Endometrium (tissue), 2 donors: ENCODE measurements at regions not wholly inside any gene's neighbourhood (a gene's known extent, or its start where the extent isn't known, plus 50 kb on each side); places are given as distances from the start of the nearest gene placed in this dataset.
"Not testable (repeated sequence)": the region's sequence is repeated elsewhere in the genome, so short reads cannot be mapped to it uniquely, and the experiment has no call there.

ENCODE experiments used
- FAIRE-seq: peaks from 2 replicates; lab custom pipeline; 2012; peaks lifted over from hg19 to GRCh38; lab: Jason Lieb, UNC
- donor health status: control.
- donor health status: control.

DNA sequence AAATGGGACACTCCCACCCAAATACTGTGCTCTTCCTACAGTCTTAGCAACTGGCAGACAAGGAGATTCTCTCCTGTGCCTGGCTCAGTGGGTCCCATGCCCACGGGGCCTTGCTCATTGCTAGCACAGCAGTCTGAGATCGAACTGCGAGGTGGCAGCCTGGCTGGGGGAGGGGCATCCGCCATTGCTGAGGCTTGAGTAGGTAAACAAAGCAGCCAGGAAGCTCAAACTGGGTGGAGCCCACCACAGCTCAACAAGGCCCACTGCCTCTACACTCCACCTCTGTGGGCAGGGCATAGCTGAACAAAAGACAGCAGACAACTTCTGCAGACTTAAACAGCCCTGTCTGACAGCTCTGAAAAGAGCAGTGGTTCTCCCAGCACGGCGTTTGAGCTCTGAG lies 174.8 kb downstream of the COL12A1 start:
- FAIRE-seq, result not testable (repeated sequence)

DNA sequence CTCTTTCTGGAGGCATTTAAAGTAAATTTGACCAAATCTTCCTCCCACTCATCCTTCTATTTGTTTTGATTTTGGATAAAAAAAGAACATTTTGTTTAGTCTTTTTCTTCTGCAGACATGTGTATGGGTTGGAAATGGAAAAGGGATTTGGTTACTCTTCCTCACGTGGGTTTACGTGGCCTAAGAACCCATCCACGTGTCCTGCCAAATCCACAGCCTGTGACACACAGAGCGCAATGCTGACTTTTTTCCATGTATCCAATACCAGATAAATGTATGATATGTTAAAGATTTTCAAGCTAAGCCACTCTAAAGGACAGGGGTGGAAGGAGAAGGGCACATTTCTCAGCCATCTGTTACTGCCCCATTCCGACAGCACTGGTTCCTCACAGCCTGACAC lies 176.5 kb downstream of the COL12A1 start:
- FAIRE-seq, result no peak

DNA sequence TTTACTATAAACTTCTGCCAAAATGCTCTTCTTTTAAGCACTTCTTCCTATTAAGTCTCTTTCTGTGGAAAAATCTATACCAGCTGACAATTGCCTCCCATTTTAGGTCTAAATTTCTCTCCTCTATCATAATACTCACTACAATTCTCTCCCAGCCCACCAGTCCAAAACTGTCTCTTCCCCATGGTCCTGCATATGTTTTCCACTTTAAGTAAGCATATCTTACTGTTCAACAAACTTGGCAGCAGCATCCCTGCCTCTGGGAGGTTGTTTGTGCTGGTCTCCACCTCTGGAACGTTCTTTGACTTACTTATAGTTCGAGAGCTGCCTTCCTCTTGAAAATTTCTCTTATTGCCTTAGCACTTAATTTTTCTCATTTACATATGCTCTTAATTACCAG lies 180.5 kb downstream of the COL12A1 start:
- no peak for FAIRE-seq

DNA sequence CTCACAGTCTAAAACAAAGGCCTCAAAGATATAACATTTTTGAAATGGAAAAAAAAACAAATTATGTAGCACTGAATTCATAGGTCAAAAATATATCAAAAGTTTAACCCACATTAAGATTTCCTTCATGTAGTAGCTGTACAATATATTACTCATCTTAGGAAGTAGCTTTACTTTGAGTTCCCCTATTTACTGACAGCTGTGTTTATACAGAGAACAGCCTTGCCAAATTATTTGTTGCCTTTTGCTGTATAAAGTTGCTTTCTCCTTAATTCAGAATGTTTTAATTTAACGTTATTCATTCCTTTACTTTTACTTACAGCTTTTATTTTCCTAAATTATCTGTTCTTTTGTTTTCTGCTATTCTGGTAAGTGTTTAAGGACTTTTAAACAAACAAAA lies 181.0 kb downstream of the COL12A1 start:
- FAIRE-seq, result peak; percentile 29

DNA sequence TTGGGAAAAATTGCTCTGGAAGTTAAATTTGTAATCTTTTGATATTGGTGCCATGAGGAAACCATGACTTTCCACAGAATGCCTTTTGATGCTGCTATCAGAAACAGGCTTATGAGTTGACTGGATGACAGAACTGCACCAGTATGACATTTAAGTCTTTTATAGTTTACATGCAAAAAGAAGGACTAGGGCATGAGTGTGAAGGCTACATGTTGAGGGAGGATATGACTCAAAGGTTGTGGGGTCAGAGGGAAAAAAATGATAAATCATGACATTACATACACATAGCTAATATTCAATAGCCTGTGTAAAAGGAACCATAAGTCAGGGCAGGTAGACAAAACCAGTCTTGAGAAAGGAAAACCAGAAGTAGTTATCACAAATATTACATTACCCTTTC lies 182.2 kb downstream of the COL12A1 start:
- no peak for FAIRE-seq

DNA sequence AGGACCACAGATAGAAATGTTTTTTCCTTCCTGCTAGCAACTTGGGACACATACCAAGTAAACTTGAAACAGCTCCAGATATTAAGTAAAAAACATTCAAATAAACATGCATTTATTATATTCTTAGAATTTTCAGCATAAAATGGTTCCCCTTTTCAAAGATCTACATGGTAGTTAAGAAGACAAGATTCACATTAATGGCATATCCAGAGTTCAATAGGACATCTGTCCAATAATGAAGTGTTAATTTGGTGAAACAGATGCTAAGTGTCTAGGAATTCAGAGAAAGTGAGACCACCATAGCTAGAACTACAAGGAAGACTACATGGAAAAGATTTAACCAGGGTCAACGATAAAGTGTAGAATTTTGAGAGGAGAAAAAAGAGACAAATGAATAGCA lies 184.9 kb downstream of the COL12A1 start:
- FAIRE-seq, result no peak

DNA sequence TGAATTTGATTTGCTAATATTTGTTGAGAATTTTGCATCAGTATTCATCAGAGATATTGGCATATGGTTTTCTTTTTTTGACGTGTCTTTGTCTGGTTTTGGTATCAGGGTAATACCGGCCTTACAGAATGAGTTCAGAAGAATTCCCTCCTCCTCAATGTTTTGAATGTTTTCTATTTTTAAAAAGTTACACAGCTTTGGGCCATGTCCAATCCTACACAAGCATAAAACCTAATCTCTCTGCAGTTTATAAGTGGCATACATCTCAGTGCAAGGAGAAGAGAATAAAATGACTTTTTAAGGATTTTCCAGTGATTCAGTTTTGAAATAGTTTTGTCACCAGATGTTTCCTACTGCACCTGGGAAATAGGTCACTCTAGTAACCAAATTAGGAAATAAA lies 185.5 kb downstream of the COL12A1 start:
- FAIRE-seq, result peak; percentile 57

DNA sequence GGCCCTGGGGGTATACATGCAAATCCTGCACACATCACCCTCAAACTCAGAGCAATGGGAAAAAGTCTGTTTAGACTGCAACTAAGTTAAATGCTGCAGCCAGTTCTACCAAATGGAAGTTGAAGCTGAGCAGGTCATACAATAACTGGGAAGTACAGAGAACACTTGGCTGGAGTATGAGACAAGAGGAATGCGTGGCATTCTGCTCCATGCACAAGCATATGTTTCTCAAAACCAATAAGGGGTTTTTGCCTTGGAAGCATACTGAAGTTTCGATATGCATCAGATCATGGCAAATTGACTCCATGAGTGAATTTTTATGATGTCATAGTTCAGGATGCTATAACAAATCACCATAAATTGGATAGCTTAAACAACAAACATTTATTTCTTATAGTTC lies 193.8 kb downstream of the COL12A1 start:
- no peak for FAIRE-seq

DNA sequence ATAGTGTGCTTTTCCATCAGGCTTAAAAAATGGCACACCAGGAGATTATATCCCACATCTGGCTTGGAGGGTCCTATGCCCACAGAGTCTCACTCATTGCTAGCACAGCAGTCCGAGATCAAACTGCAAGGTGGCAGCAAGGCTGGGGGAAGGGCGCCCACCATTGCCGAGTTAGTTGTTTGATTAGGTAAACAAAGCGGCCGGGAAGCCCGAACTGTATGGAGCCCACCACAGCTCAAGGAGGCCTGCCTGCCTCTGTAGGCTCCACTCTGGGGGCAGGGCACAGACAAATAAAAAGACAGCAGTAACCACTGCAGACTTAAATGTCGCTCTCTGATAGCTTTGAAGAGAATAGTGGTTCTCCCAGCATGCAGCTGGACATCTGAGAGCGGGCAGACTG lies 201.9 kb downstream of the COL12A1 start:
- FAIRE-seq, result not testable (repeated sequence)

DNA sequence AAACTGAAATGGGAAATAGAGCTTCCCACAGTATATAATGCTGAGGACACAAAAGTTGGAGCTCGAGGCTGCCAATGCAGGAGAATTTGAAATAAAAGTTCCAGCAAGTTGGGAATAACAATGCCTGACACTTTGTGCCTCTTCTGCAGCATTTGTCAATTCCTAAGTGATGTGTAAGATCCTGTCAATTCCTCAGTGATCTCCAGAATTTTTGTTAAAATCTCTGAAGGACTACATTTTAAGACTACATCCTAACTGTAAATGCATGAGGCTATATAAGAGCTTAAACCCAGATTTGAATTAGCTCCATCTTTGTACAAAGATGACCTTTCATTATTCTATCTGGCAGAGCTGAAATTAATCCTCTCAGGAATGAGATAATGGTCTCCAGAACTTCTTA lies 208.2 kb downstream of the COL12A1 start:
- FAIRE-seq, result no peak

DNA sequence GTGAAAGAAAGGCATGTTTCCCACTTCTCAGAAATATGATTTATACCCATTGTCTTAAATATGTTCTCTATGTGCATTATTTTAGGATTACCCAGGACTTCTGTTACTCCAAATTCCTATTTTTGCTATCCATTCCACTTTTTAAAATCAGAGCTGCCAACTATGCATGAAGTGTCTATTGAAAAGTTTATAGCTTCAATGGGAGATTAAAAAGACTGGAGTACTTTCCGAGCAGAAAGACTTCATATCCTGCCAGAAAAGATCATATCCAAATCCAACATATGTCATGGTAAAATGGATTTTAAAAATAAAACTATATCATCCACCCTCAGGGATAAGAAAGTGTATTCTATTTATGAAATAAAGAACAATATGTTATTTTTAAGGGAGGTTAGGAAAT lies 212.7 kb downstream of the COL12A1 start:
- FAIRE-seq, result no peak

DNA sequence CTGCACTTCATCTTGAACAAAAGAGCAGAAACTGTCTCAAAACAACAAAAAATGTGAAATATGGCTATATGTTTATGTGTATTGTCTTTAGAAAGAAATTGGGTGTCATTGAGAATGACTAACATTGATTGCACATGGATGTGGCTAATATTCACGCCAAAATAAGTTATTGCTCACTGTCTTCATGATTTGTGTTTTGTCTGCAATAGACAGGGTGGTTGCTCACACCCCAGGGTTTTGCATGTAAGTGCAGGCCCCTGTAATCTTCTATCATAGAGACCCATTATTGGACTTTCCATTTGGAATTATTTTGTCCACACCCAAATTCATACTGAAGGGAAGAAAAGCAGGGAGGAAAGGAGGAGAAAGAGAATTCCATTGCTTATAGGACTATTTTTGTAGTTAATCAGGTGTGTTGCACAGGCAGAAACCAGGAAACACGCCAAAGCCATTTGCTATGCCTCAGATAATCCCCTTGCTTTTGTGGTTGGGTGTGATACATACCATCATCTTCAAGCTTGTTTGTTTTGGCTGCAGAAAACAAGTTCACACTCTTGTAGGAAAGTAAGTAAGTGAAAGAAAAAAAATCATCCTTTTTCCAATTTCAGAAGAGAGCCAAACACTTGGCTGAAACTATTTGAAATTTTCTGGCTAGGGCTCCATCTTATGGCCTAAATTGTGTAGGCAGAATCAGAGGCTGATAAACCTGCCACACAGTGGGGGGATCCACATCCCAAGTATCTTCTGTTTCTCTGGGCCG lies 214.1 kb downstream of the COL12A1 start:
- FAIRE-seq, result no peak

DNA sequence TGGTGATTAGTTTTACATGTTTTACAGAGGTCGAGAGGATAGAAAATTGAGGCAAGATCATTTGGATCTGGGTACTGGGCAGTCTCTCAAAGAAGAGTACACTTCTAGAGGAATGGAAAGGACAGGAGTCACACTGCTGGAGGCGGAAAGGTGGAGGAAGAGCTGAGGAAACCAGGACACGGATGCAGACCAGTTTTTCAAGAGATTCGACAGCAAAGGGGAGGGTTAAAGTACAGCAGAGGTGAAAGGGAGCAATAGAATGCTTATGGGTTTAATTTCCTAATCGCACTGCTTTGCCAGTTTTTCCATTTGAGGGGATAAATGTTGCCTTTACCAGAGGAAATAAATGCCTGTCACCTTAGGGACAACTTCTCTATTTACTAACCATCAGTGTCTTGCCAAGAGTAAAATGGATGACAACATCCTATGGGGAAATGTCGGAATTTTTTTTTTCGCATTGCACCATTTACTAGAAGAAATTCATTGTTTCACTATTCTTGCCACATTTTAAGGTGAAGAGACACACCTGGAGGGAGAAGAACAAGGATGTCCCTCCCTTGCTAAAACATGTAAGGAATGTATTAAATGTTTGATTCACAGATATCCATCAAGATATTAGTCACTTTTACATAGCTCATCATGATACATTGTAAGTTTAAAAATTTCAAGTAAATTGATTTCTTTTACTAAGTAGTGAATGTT lies 226.6 kb downstream of the COL12A1 start:
- no peak for FAIRE-seq

DNA sequence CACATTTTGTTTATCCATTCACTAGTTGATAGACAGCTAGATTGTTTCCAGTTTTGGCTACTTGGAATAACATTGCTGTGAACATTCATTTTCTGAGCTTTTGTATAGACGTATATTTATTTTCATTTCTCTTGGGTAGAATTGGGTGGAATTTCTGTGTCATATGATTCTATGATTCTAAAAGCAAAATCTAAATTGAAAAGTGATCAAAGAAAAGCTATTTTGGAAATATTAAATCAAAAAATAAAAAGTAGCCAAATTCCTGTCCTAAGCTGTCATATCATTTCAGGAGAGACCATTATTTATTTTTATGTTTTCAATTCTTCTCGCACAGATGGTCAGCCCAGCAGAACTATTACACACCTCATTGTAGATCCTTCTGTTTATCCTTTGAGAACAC lies 229.2 kb downstream of the COL12A1 start:
- FAIRE-seq, result peak; percentile 23

DNA sequence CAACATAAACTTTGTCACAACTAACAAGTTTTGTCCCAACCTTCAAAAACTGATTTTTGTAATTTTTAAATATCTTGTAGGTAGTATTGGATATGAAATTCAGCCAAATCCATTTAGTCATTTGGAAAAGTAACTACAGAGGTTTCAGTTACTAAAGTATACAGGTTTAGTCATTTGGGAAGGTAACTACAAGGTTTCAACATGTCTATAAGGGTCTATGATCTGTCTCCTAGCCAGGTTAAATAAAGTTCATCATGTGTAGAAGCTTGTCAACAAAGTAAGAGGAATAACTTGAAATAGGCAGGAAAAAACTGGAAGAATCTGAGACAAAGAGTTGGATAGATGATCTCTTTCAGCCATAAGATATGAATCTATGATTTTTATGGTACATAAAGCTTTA lies 229.8 kb downstream of the COL12A1 start:
- FAIRE-seq, result no peak

DNA sequence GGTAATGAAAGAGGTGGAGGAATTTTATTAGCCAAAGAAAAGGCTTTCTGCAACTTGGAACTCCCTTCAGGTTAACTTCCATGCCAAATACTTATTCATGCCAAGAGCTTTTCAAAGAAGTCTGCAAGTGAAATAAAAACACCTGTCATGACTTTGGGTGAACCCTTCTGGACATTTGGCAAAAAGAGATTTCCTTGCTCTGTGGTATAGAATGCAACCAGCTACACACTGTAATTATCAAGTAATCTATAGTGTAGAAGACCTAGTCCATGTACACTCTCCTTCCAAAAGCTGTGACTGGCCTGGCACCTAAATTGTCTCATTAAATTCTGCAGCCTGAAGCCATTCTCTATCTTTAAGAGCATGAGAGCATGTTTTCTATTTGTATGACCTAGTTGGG lies 232.3 kb downstream of the COL12A1 start:
- no peak for FAIRE-seq

DNA sequence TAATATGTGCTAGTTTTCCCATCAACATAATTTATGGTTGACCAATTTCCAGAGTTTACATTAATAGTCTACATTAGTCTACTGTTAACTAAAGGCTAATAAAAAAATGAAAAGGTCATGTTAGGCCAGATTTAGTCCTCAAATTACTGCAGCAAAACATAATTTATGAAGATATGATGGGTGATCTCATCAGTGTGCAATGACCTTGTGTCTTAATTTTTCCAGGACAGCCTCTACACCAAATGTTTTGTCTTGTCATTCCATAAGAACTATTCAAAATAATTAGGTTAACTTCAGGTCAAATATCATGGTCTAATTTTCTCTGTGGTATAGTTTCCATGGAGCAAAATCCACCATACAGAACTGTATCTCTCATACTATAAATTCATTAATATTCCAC lies 234.2 kb downstream of the COL12A1 start:
- peak; percentile 15 for FAIRE-seq

DNA sequence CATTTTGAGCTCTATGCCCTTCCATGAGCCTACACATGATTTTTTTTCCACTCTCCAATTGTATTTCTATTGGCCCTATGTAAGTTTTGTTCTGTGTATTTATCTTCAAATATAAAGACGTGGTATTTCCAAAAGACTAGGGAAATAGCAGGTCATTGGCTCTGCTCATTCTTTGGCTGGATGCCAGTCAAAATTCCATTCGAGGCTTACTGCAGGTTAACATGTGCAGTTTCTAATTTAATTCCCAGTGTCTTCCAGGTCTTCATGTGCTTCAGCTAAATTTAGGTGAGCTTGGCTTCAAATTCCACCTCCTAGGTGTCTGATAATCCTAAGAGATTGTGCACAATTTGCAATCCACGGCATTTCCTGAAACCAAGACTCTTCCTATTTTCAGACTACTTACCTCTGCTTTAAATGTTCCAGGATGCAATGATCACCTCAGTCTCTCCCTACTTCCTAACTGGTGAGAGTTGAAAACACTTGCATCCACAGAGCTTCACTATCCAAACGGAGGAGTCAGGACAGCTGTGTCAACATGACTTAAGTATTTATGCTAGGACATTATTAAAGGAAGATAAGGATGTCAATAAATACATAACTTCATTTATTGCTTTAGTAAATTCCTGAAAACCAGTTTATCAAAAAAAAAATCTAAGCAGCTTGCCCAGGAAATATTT lies 236.1 kb downstream of the COL12A1 start:
- no peak for FAIRE-seq

DNA sequence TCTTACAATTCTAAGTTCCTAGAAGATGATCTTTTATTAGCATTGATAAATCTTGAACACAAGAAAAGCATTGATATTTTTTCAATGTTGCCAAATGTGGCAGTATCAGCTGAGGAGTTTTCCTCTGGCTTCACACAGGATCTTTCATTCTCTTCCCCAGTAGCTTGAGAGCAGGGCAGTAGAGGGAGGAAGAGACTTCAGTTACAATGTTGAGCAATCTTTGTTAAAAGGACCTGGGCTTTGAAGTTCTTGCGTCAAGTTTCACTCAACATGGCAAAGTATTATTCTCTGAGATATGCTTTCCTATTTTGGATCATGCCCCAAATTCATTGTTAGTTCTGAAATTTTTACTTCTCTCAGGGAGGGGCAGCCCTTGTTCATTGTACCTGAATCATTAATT lies 238.0 kb downstream of the COL12A1 start:
- no peak for FAIRE-seq

DNA sequence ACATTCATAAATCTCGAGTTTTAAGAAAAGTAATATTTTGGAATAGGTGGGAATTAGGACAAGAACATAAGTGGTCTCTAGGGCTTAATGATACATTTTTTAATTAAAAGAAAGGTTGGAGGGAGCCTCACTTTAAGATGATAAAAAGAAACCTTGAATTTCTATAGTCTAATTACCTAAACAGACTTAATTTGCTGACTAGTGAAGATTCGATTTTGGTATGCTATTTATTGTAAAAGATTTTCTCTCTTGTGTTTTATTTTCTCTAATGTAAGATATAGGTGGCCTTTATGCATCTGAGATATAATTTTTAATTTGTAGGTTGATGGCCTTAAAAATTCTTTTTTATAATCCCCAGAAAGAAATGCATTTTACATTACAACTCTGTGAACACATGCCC lies 239.1 kb downstream of the COL12A1 start:
- no peak for FAIRE-seq

DNA sequence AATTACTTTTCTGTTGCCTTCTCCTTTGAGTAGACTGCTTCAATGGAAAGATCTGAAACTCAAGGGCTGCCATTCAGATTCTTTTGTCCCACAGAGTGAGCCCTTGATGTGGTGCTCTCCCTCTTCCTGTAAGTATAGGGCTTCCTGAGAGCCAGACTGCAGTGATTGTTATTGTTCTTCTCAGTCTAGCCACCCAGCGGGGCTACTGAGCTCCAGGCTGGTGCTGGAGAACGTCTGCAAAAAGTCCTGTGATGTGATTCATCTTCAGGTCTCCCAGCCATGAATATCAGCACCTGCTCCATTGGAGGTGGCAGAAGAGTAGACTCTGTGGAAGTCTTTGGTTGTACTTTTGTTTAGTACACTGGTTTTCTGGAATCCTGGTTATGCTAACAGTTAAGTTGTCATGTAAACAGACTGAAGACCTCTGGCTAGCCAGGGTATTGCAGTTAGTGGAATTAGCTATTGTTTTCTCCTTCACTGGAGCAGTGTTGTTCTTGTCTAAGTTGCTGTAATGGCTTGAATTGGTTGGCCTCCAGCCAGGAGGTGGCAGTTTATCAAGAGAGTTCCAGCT lies 240.9 kb downstream of the COL12A1 start:
- FAIRE-seq, result no peak

DNA sequence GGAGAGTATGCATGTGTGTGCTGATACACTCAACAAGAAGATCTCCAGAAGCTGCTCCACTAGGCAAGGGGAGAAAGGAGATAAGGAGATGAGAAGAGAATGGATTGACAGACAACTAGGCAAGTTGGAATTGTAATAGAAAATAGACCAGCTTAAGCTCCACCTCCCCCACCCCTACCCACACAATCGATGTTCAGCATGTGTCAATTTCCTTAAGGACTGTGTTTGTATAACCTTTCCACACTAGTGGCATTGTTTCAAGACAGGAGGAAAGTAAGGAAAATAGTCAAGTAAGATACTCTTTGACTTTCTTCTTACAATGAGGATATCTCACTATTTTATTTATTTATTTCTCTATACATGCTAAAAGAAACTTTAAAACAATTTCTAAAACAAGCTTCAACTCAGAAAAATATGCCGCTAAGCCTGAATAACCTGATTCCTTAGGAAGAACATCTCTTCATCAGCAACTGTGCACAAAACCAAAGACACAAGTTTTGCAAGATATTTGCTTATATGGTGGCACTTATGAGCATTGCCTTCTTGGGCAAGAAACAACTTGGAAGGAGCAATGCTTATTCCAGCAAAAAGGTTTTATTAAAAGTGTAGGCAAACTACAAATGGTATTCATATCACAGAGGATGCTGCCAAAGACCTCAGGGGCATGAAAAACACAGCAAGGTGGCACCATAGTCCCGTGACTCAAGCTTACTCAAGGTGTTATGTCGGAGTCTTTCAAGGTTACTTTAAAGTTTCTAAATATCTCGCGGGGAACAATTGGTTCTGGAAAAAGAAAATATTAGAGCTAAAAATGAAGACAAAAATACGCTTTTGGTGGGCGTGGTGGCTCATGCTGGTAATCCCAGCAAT lies 249.1 kb downstream of the COL12A1 start:
- FAIRE-seq, result no peak
